ENCODE measurements at regions not wholly inside any gene's neighbourhood (a gene's known extent, or its start where the extent isn't known, plus 50 kb on each side); places are given as distances from the start of the nearest gene placed in this dataset.

- WGBS (ENCODE audit: low lambda C conversion rate) = 47% methylated on average over 3 of the region's 3 CpGs
- no peak overlapping the region for H2AFZ ChIP-seq (ENCODE audit: low read length)
- H3K4me1 ChIP-seq (ENCODE audit: insufficient read depth, low read length) = no peaks in the 10 kb centered on the region
- H3K9ac ChIP-seq (ENCODE audit: insufficient read depth, low read depth, low read length) = no peak overlapping the region
- H3K4me2 ChIP-seq (ENCODE audit: low read depth, low read length) = no peak overlapping the region
- in situ Hi-C loops (cut with HindIII; ENCODE audit: extremely low pct_ligation_motif_present, low pct_unique_long_range_greater_than_20kb) = no loop called here
- H3K4me3 ChIP-seq (replicated peaks in 1 of 3; ENCODE audit: insufficient read depth in 1 of 3, low read depth in 2 of 3, low read length in 3 of 3) = no peak overlapping the region
- TF ChIP-seq ZNF317 (CRISPR knock-in tag; IDR thresholded peaks at IDR 0.05) (peak; percentile 99), ZBTB1 (CRISPR knock-in tag; IDR thresholded peaks at IDR 0.05; ENCODE audit: borderline replicate concordance) (no peak)
- BruUV-seq (replicated peaks) = no TSS peak
- ChIA-PET CTCF (ENCODE audit: low intra/inter-chr PET ratio, low total read pairs) (no interaction called here), POLR2A (no interaction called here)
- FAIRE-seq (no peak), DNase-seq (ENCODE audit: low spot score) (no peak), ATAC-seq (no peak)
- H3K27me3 ChIP-seq (ENCODE audit: control insufficient read depth in 1 of 2, insufficient read depth in 2 of 2, low read length in 2 of 2) = no peaks in the 10 kb centered on the region
- H4K20me1 ChIP-seq (ENCODE audit: insufficient read depth, low read length) = no peaks in the 10 kb centered on the region
- intact Hi-C loops (cut with micrococcal nuclease; ENCODE audit: unreplicated experiment) = no loop called here
- no peaks in the 10 kb centered on the region for H3K79me2 ChIP-seq (ENCODE audit: insufficient read depth, low read length)
- no peaks in the 10 kb centered on the region for H3K36me3 ChIP-seq (replicated peaks in 1 of 2; ENCODE audit: control insufficient read depth in 1 of 2, insufficient read depth in 2 of 2, low read length in 2 of 2)
- H3K9me3 ChIP-seq (ENCODE audit: low read length) = peaks cover 72% of the 10 kb centered on the region
- no peak overlapping the region for H3K27ac ChIP-seq (ENCODE audit: extremely low read length, insufficient read depth, low read length)
Measured at GRCh38 chr2:125073440-125073839, 1048.4 kb downstream of the CNTNAP5 start.

GRCh38 chr2:125085904-125086303 is 1060.8 kb downstream of the CNTNAP5 start:
- peak overlapping the region in 1 of 3 experiments; percentile 29; a peak in 1 of 6 replicates for H3K4me3 ChIP-seq (replicated peaks in 1 of 3; ENCODE audit: insufficient read depth in 1 of 3, low read depth in 2 of 3, low read length in 3 of 3)
- TF ChIP-seq GPBP1L1 (CRISPR knock-in tag; IDR thresholded peaks at IDR 0.05) (no peak), ZNF704 (CRISPR knock-in tag; IDR thresholded peaks at IDR 0.05; ENCODE audit: borderline replicate concordance) (no peak), ZNF883 (CRISPR knock-in tag; IDR thresholded peaks at IDR 0.05; ENCODE audit: not compliant biosample characterization) (no peak), PCBP1 (IDR thresholded peaks at IDR 0.05; ENCODE audit: borderline replicate concordance, low read depth, low read length) (no peak), ZBTB4 (CRISPR knock-in tag; IDR thresholded peaks at IDR 0.05; ENCODE audit: borderline replicate concordance) (no peak), ZNF615 (CRISPR knock-in tag; IDR thresholded peaks at IDR 0.05; ENCODE audit: borderline replicate concordance) (no peak)

More at GRCh38 chr2:125085904-125086303, 1060.8 kb downstream of the CNTNAP5 start:
- H3K4me1 ChIP-seq (ENCODE audit: insufficient read depth, low read length) = peaks cover 19% of the 10 kb centered on the region
- no peaks in the 10 kb centered on the region for H3K36me3 ChIP-seq (replicated peaks in 1 of 2; ENCODE audit: control insufficient read depth in 1 of 2, insufficient read depth in 2 of 2, low read length in 2 of 2)
- intact Hi-C loops (cut with micrococcal nuclease; ENCODE audit: unreplicated experiment) = no loop called here
- FAIRE-seq (no peak), DNase-seq (ENCODE audit: low spot score) (no peak), ATAC-seq (peak; percentile 22)
- no peaks in the 10 kb centered on the region for H3K27me3 ChIP-seq (ENCODE audit: control insufficient read depth in 1 of 2, insufficient read depth in 2 of 2, low read length in 2 of 2)
- WGBS (ENCODE audit: low lambda C conversion rate) = 63% methylated on average over 1 of the region's 1 CpG
- BruUV-seq (replicated peaks) = no TSS peak
- no peak overlapping the region for H3K9ac ChIP-seq (ENCODE audit: insufficient read depth, low read depth, low read length)
- peaks cover 50% of the 10 kb centered on the region for H3K9me3 ChIP-seq (ENCODE audit: low read length)
- H3K79me2 ChIP-seq (ENCODE audit: insufficient read depth, low read length) = no peaks in the 10 kb centered on the region
- ChIA-PET CTCF (ENCODE audit: low intra/inter-chr PET ratio, low total read pairs) (no interaction called here), POLR2A (interaction anchor here (0.8 kb wide), 1 partner anchor 18 kb away, joined by 3 read pairs; no protein-coding TSS in a partner anchor)
- no peak overlapping the region for H2AFZ ChIP-seq (ENCODE audit: low read length)
- H3K4me2 ChIP-seq (ENCODE audit: low read depth, low read length) = peak overlapping the region; percentile 50
- H4K20me1 ChIP-seq (ENCODE audit: insufficient read depth, low read length) = no peaks in the 10 kb centered on the region
- in situ Hi-C loops (cut with HindIII; ENCODE audit: extremely low pct_ligation_motif_present, low pct_unique_long_range_greater_than_20kb) = no loop called here
- H3K27ac ChIP-seq (ENCODE audit: extremely low read length, insufficient read depth, low read length) = no peak overlapping the region

Measured in HepG2 (cell line).